ENCODE measurements at regions not wholly inside any gene's neighbourhood (a gene's known extent, or its start where the extent isn't known, plus 50 kb on each side); places are given as distances from the start of the nearest gene placed in this dataset.

DNA sequence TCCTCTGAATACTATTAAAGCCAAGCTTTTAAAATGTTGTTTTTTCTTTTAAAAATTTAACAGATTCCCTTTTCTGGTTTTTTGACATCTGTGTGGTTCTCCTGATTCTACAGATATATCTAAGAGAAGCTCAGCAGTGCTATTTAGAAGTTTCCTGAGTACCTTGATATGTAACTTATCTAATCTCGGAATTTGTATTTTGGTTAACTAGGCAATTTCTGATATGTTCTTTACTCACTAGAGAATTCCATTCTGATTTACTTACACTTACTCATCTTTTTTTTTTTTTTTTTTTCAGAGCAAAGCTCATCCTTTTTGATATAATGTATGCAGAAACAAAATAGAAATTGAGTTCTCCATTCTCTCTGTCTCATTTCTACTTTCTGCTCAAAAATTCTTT, 63.8 kb downstream of the PALS2 start:
- H3K27ac Mint-ChIP-seq = no peak overlapping the region
- H3K4me3 Mint-ChIP-seq = no peak overlapping the region
- peaks cover 4% of the 10 kb centered on the region for H3K36me3 Mint-ChIP-seq
- DNase-seq (ENCODE audit: low spot score) (no peak), ATAC-seq (no peak)
- peaks cover 4% of the 10 kb centered on the region for H3K4me1 Mint-ChIP-seq
- TF ChIP-seq, protein P1, sequence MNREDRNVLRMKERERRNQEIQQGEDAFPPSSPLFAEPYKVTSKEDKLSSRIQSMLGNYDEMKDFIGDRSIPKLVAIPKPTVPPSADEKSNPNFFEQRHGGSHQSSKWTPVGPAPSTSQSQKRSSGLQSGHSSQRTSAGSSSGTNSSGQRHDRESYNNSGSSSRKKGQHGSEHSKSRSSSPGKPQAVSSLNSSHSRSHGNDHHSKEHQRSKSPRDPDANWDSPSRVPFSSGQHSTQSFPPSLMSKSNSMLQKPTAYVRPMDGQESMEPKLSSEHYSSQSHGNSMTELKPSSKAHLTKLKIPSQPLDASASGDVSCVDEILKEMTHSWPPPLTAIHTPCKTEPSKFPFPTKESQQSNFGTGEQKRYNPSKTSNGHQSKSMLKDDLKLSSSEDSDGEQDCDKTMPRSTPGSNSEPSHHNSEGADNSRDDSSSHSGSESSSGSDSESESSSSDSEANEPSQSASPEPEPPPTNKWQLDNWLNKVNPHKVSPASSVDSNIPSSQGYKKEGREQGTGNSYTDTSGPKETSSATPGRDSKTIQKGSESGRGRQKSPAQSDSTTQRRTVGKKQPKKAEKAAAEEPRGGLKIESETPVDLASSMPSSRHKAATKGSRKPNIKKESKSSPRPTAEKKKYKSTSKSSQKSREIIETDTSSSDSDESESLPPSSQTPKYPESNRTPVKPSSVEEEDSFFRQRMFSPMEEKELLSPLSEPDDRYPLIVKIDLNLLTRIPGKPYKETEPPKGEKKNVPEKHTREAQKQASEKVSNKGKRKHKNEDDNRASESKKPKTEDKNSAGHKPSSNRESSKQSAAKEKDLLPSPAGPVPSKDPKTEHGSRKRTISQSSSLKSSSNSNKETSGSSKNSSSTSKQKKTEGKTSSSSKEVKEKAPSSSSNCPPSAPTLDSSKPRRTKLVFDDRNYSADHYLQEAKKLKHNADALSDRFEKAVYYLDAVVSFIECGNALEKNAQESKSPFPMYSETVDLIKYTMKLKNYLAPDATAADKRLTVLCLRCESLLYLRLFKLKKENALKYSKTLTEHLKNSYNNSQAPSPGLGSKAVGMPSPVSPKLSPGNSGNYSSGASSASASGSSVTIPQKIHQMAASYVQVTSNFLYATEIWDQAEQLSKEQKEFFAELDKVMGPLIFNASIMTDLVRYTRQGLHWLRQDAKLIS (CRISPR knock-in tag; IDR thresholded peaks at IDR 0.05; ENCODE audit: borderline replicate concordance) = no peak
- ChIA-PET POLR2A (no interaction called here), CTCF (interaction anchor here (0.8 kb wide), 1 partner anchor 44 kb away, joined by 3 read pairs; no protein-coding TSS in a partner anchor)
- no peaks in the 10 kb centered on the region for H3K27me3 Mint-ChIP-seq (ENCODE audit: low read depth)
- H3K9me3 Mint-ChIP-seq = no peaks in the 10 kb centered on the region

- ATAC-seq (no peak), DNase-seq (ENCODE audit: low spot score) (no peak)
- CTCF ChIA-PET = interaction anchor here (0.8 to 1.2 kb wide), 2 partner anchors 45 to 62 kb away, joined by 3 read pairs; no protein-coding TSS in a partner anchor
- POLR2A ChIA-PET = no interaction called here
- H3K9me3 Mint-ChIP-seq = no peaks in the 10 kb centered on the region
- peaks cover 9% of the 10 kb centered on the region for H3K36me3 Mint-ChIP-seq
- H3K4me1 Mint-ChIP-seq = peaks cover 4% of the 10 kb centered on the region
- H3K27ac Mint-ChIP-seq = no peak overlapping the region
- no peak overlapping the region for H3K4me3 Mint-ChIP-seq
- H3K27me3 Mint-ChIP-seq (ENCODE audit: low read depth) = no peaks in the 10 kb centered on the region
- no peak for TF ChIP-seq CREM (CRISPR knock-in tag; IDR thresholded peaks at IDR 0.05)
- no peak for TF ChIP-seq CREB1 (CRISPR knock-in tag; IDR thresholded peaks at IDR 0.05)
- no peak for TF ChIP-seq NFATC4 (CRISPR knock-in tag; IDR thresholded peaks at IDR 0.05)
- no peak for TF ChIP-seq ZBTB43 (CRISPR knock-in tag; IDR thresholded peaks at IDR 0.05)
- no peak for TF ChIP-seq PRDM15 (CRISPR knock-in tag; IDR thresholded peaks at IDR 0.05)
- no peak for TF ChIP-seq KAT7 (CRISPR knock-in tag; IDR thresholded peaks at IDR 0.05; ENCODE audit: borderline replicate concordance)
- TF ChIP-seq, protein P2, sequence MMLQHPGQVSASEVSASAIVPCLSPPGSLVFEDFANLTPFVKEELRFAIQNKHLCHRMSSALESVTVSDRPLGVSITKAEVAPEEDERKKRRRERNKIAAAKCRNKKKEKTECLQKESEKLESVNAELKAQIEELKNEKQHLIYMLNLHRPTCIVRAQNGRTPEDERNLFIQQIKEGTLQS (CRISPR knock-in tag; conservative IDR thresholded peaks at IDR 0.05) = no peak
- TF ChIP-seq ATF1 (CRISPR knock-in tag; IDR thresholded peaks at IDR 0.05) = no peak
- TF ChIP-seq FOXK1 (CRISPR knock-in tag; IDR thresholded peaks at IDR 0.05) = no peak
- no peak for TF ChIP-seq ESRRA (CRISPR knock-in tag; IDR thresholded peaks at IDR 0.05; ENCODE audit: borderline replicate concordance)
- TF ChIP-seq ZNF425 (CRISPR knock-in tag; conservative IDR thresholded peaks at IDR 0.05) = no peak
- TF ChIP-seq, protein P3, sequence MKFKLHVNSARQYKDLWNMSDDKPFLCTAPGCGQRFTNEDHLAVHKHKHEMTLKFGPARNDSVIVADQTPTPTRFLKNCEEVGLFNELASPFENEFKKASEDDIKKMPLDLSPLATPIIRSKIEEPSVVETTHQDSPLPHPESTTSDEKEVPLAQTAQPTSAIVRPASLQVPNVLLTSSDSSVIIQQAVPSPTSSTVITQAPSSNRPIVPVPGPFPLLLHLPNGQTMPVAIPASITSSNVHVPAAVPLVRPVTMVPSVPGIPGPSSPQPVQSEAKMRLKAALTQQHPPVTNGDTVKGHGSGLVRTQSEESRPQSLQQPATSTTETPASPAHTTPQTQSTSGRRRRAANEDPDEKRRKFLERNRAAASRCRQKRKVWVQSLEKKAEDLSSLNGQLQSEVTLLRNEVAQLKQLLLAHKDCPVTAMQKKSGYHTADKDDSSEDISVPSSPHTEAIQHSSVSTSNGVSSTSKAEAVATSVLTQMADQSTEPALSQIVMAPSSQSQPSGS (CRISPR knock-in tag; IDR thresholded peaks at IDR 0.05; ENCODE audit: borderline replicate concordance, low read depth) = no peak
- TF ChIP-seq, protein P1 (CRISPR knock-in tag; IDR thresholded peaks at IDR 0.05; ENCODE audit: borderline replicate concordance) = no peak
- no peak for TF ChIP-seq ZNF138 (CRISPR knock-in tag; conservative IDR thresholded peaks at IDR 0.05)
Observed at GRCh38 chr7:24637706-24638105, 64.5 kb downstream of the PALS2 start.
